Activated CD4-positive, CD25-positive, alpha-beta regulatory T cell treated with anti-CD3 and anti-CD28 coated beads, Interleukin-2, amount 50 U/mL, for 24 hours (primary cell): ENCODE measurements at regions not wholly inside any gene's neighbourhood (a gene's known extent, or its start where the extent isn't known, plus 50 kb on each side); places are given as distances from the start of the nearest gene placed in this dataset.
A peak's percentile ranks its signal among the peaks of the same experiment; 100 is the strongest.
"Not testable (repeated sequence)": the region's sequence is repeated elsewhere in the genome, so short reads cannot be mapped to it uniquely, and the experiment has no call there.

Experiments
- ATAC-seq, 2 donors: fragments of 150-1000 bp; cut with Tn5 transposase; one replicate each; pipeline ENCODE4 v1.10.0; 2021; ENCODE audit warnings: mild to moderate bottlenecking in 1 of 2, moderate library complexity in 1 of 2

DNA sequence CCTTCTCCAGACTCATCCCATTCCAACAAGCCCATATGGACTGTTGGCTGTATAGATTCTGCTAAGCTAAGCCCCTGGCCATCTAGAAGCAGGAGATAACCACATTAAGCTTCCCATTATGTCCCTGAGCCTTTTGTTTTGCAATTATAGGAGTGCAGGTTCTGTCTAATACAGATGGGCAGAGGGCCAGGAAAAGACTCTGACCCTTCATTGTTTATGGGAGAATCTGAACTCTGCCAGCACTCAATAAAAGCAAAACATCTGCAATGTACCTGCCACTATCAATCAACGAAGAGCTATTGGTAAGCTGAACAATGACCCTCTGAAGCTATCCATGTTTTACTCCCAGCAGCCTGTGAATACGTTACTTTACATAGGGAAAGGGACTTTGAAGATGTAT lies 207.3 kb upstream of the CLNK start:
- no peak for ATAC-seq

DNA sequence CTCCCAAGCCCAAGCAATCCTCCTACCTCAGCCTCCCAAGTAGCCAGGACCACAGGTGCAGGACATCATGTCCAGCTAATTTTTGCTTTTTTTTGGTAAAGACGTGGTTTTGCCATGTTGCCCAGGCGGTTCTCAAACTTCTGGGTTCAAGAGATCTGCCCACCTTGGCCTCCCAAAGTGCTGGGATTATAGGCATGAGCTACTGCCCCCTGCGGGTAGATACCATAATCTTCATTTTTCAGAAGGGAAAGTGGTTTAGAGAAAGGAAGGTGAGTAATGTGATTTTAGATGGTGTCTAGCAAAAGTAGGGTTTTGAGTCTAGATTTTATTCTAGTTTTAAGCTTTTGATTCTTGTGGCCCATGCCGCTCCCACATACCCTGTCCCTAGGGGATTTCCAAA lies 205.3 kb upstream of the CLNK start:
- ATAC-seq = no peak

- no peak for ATAC-seq
Observed at GRCh38 chr4:10879411-10880110, 195.0 kb upstream of the CLNK start.

GRCh38 chr4:10878861-10879260 lies 194.3 kb upstream of the CLNK start:
- no peak for ATAC-seq

GRCh38 chr4:10877076-10877475 lies 192.5 kb upstream of the CLNK start:
- ATAC-seq = no peak

DNA sequence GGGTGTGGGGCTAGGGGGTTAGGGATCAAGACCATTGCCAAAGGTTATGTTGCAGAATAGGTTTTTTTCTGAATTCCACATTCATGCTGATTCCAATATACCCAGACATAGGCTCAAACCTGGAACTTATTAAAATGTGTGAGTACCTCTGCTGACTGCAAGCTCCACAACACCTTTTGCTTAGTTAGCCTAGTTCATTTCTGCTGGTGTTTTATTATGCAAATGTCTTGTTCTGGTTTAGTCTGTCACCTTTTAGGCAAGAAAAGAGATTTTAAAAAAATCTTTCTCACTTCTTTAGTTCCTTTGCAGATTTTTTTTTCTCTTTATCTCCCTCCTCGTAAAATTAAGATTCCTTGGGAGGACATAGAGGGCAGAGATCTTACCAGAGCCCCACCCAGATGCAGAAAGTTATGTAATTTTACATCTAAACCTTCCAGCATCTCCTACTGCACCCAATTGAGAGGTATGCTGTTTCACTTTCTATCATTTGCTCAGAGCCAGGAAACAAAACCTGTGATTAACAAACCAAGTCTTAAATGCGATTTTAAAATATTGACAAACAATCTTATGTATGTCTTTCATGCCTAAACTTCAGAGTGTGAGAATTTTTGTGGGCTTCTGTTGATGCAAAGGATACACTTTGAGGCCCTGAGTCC lies 190.7 kb upstream of the CLNK start:
- no peak for ATAC-seq

GRCh38 chr4:10873809-10874208 lies 189.2 kb upstream of the CLNK start:
- no peak for ATAC-seq

GRCh38 chr4:10872833-10873517 lies 188.4 kb upstream of the CLNK start:
- ATAC-seq = no peak

DNA sequence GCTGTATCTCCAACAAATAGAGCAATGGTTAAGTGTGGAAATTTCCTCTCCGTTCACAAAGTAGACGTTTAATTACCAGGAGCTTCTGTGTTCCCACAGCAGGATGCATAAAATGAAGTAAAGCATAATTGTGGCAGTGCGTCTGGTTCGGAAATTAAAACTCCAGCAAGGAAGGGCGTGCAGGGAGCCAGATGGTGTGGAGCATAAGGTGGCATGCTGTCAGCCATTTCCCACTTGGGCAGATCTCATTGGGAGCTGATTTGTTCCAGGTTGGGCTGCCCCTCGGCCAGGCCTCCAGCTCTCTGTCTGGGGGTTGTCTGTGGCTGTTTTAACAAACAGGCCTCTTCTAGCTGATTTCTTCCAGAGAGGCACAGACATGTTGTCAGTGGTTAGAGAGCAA lies 182.1 kb upstream of the CLNK start:
- no peak for ATAC-seq

DNA sequence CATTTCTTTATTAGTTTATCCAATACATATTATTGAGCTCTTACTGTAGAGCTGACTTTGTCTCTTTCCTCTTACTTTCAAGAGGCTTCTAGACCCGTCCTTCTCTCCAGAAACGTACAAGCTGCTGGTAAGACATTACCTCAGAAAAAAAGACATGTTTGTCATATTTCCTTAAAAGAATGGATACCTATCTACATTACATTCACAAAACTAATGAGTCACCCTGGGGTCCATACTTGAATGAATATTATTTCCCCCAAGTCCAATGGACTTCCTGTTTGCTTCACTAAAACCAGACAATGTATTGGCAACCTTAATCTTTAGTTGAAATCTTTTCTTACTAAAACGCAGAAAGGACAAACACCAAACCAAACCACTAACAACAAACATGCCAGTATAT lies 176.5 kb upstream of the CLNK start:
- ATAC-seq = no peak

- ATAC-seq = no peak
Observed at GRCh38 chr4:10856271-10856782, 171.8 kb upstream of the CLNK start.

DNA sequence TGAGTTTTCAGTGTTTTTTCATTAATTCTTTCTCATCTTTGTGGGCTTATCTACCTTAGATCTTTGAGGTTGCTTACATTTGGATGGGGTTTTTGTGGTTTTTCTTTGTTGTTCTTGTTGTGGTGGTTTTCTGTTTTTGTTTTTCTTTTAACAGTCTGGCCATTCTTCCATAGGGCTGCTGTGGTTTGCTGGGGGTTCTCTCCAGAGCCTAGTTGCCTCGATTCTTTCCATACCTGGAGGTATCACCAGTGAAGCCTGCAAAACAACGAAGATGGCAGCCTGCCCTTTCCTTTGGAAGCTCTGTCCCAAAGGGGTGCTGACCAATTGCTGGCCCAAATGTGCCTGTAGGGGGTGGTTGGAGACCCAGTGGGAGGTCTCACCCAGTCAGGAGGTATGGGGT lies 168.6 kb upstream of the CLNK start:
- ATAC-seq = no peak

DNA sequence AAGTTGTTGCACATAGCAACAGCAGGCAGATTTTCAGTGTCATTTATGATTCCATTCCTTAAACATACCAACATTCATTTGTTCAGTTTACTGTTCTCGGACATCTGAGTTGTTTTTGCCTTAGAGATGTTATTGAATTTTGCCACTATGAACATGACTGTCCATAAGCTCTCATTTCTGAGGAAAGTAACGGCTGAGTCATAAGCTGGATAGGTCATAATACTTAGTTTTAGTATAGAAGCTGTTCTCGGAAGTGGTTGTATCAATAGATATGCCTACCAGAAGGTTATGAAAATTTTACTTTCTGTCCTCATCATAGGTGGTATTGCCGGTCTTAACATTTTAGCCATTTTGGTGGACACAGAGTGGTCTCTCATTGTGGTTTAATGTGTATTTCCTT lies 157.1 kb upstream of the CLNK start:
- ATAC-seq = peak; percentile 20 to 21

- no peak for ATAC-seq
Observed at GRCh38 chr4:10837151-10837550, 152.6 kb upstream of the CLNK start.

- no peak for ATAC-seq
Observed at GRCh38 chr4:10832806-10833628, 148.4 kb upstream of the CLNK start.

DNA sequence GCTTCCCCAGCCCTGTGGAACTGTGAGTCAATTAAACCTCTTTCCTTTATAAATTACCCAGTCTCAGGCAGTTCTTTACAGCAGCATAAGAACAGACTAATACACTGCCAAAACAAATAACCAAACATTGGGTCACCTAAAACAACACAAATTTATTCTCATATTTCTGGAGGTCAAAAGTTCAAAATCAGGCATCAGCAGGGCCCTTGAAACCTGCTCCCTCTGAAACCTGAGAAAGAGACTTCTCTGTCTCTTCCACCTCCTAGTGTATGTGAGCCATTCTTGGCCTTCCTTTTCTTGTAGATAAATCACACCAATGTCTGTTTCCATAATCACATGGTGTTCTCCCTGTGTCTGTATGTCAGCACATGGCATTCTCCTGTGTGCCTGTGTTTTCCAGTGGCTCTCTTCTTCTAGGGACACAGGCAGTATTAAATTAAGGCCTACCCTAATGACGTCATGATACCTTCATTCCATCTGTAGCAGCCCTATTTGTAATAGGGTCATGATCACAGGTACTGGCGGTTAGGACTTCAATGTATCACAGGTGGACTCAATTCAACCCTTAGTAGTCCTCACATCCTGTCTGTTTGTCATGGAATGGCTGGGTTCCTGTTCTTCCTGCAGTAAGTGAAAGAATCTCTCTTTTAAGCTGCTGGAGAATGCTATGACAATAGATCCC lies 147.3 kb upstream of the CLNK start:
- ATAC-seq = no peak

GRCh38 chr4:10828918-10829538 lies 144.5 kb upstream of the CLNK start:
- not testable (repeated sequence) for ATAC-seq

DNA sequence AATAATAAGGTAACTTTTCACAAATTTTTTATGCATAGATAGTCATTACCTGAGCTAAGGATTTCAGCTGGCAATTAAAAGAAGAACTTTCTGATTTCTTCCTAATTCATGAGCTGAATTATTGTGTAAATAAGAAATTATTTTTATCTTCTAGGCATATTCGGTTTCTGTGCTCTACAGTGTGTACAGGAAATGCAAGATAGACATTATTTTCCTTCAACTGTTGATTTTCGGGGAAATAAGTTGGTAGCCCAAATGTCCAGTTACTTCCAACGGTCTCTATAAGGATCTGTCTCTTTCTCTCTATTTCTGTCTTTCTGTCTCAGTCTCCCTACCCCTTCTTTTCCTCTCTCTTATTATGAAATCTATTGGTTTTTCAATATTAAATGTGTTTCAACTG lies 137.3 kb upstream of the CLNK start:
- ATAC-seq = no peak

DNA sequence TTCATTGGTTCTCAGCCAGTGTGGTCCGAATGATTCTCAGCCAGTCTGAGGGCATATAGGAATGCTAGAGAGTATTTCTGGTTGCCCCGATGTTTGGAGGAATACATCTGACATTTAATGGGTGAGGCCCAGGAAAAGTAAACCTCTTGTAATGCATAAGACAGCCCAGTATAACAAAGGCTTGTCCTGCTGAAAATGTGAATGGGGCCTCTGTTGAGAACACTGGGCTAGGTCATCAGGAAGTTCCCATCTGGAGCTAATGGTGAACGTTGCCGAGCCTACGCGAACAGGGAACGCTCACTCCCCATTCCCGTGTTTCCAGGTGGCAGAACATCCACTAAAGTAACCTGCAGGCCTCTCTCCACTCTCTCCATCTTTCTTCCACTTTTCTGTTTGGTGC lies 132.0 kb upstream of the CLNK start:
- no peak for ATAC-seq

- no peak for ATAC-seq
Observed at GRCh38 chr4:10811991-10812390, 127.4 kb upstream of the CLNK start.

DNA sequence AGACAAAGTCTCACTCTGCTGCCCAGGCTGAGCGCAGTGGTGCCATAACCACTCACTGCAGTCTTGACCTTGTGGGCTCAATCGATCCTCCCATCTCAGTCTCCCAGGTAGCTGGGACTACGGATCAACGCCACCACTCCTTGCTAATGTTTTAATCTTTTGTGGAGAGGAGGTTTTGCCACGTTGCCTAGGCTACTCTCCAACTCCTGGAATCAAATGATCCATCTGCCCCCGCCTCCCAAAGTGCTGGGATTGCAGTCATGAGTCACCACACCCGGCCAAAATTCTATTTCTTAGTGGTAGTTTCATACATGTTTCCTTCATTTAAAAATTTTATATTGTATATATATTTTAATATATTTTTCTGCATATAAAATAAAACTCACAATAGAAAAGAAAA lies 125.8 kb upstream of the CLNK start:
- ATAC-seq = no peak

- ATAC-seq = peak in 1 of 2 donors; percentile 30
Observed at GRCh38 chr4:10809905-10810304, 125.3 kb upstream of the CLNK start.
